HepG2 (cell line): ENCODE measurements at regions not wholly inside any gene's neighbourhood (a gene's known extent, or its start where the extent isn't known, plus 50 kb on each side); places are given as distances from the start of the nearest gene placed in this dataset.

Source experiments
- ATAC-seq: fragments of 200-7000 bp; cut with Tn5 transposase; 3 replicates; pipeline ENCODE4 v1.9.1; 2020; ENCODE audit warnings: mild to moderate bottlenecking, moderate library complexity
- BruUV-seq: library from RNA; stranded (reverse); fragments of 400-500 nt; replicated peaks from 2 replicates; lab custom pipeline; 2021; lab: Mats Ljungman, UMichigan
- CTCF ChIA-PET: fragments of 300-600 bp; formaldehyde crosslinking; extraction: SDS; loops from one replicate; lab custom pipeline; 2021; ENCODE audit warnings: low total read pairs, inconsistent platforms, low intra/inter-chr PET ratio; lab: Yijun Ruan, JAX
- POLR2A ChIA-PET: fragments of 350-600 bp; sonication (Branson Sonifier 250); formaldehyde crosslinking; loops from one replicate; lab custom pipeline; 2020; ENCODE audit warnings: antibody characterized with exemption, inconsistent platforms; lab: Yijun Ruan, JAX
- DNase-seq: peaks from one replicate; pipeline ENCODE4 v3.0.0-alpha.2; 2015; ENCODE audit warnings: low spot score
- FAIRE-seq: peaks from 3 replicates; lab custom pipeline; 2011; peaks lifted over from hg19 to GRCh38; lab: Jason Lieb, UNC
- H2AFZ ChIP-seq: one replicate; pipeline ENCODE4 v1.6.1; 2011; ENCODE audit warnings: low read length, inconsistent platforms
- H3K27ac ChIP-seq: fragments of 300-600 bp; 3 replicates; pipeline ENCODE4 v1.8.0; 2011; ENCODE audit warnings: mixed run types, mild to moderate bottlenecking, mixed read lengths, low read length, inconsistent platforms; ENCODE audit not compliant: insufficient read depth; ENCODE audit errors: extremely low read length
- H3K27me3 ChIP-seq, 2 experiments: fragments of 200-600 bp in 1 of 2; 2 replicates in 1 of 2; 3 replicates in 1 of 2; pipeline versions ENCODE4 v1.6.0 to v1.8.0; 2011; ENCODE audit warnings: low read length in 2 of 2, mild to moderate bottlenecking in 2 of 2, moderate library complexity in 2 of 2, inconsistent platforms in 1 of 2; ENCODE audit not compliant: insufficient read depth in 2 of 2, control insufficient read depth in 1 of 2
- H3K36me3 ChIP-seq, 2 experiments: fragments of 200-600 bp in 1 of 2; replicated peaks in 1 of 2; 2 replicates in 1 of 2; 3 replicates in 1 of 2; pipeline versions ENCODE4 v1.5.1 to v1.8.0; 2011; ENCODE audit warnings: low read length in 2 of 2, inconsistent platforms in 1 of 2; ENCODE audit not compliant: insufficient read depth in 2 of 2, control insufficient read depth in 1 of 2
- H3K4me1 ChIP-seq: 2 replicates; pipeline ENCODE4 v1.5.1; 2012; ENCODE audit warnings: low read length, inconsistent platforms; ENCODE audit not compliant: insufficient read depth
- H3K4me2 ChIP-seq: 2 replicates; pipeline ENCODE4 v1.6.0; 2011; ENCODE audit warnings: low read depth, low read length, inconsistent platforms
- H3K4me3 ChIP-seq, 3 experiments: fragments of 200-600 bp in 1 of 3; sonication (generic), shearing (Covaris generic) in 1 of 3; replicated peaks in 1 of 3; 2 replicates each; pipeline ENCODE4 v1.5.1; 2011 to 2016; ENCODE audit warnings: low read length in 3 of 3, inconsistent platforms in 2 of 3, low read depth in 2 of 3, mild to moderate bottlenecking in 2 of 3, control low read depth in 1 of 3, mixed read lengths in 1 of 3; ENCODE audit not compliant: insufficient read depth in 1 of 3
- H3K79me2 ChIP-seq: one replicate; pipeline ENCODE4 v1.6.1; 2011; ENCODE audit warnings: low read length, inconsistent platforms; ENCODE audit not compliant: insufficient read depth
- H3K9ac ChIP-seq: 2 replicates; pipeline ENCODE4 v1.6.0; 2011; ENCODE audit warnings: mild to moderate bottlenecking, low read depth, low read length, inconsistent platforms; ENCODE audit not compliant: insufficient read depth
- H3K9me3 ChIP-seq: 2 replicates; pipeline ENCODE4 v1.5.1; 2012; ENCODE audit warnings: mild to moderate bottlenecking, low read length
- H4K20me1 ChIP-seq: 2 replicates; pipeline ENCODE4 v1.6.0; 2011; ENCODE audit warnings: inconsistent platforms, mild to moderate bottlenecking, low read length, moderate library complexity; ENCODE audit not compliant: insufficient read depth
- CBX5 ChIP-seq: sonication (generic); formaldehyde crosslinking; IDR thresholded peaks from 2 replicates; pipeline ENCODE4 v1.4.0; 2020; ENCODE audit warnings: missing genetic modification reagents, borderline replicate concordance
- EED ChIP-seq: sonication (generic); formaldehyde crosslinking; IDR thresholded peaks from 2 replicates; pipeline ENCODE4 v1.5.0; 2020; ENCODE audit warnings: mild to moderate bottlenecking, missing genetic modification reagents
- HINFP ChIP-seq: sonication (generic); formaldehyde crosslinking; IDR thresholded peaks from 2 replicates; pipeline ENCODE4 v1.4.0; 2020; ENCODE audit warnings: low read depth, mild to moderate bottlenecking, missing genetic modification reagents
- HNF4A ChIP-seq: sonication (generic); formaldehyde crosslinking; IDR thresholded peaks from 2 replicates; pipeline ENCODE4 v1.4.0; 2020; ENCODE audit warnings: missing genetic modification reagents
- HOXA5 ChIP-seq: sonication (generic); formaldehyde crosslinking; IDR thresholded peaks from 2 replicates; pipeline ENCODE4 v1.4.0; 2020; ENCODE audit warnings: missing genetic modification reagents
- KDM3A ChIP-seq: IDR thresholded peaks from 2 replicates; pipeline ENCODE4 v1.6.1; 2018; ENCODE audit warnings: low read depth, missing compliant biosample characterization
- NCOA1 ChIP-seq: sonication (generic); formaldehyde crosslinking; IDR thresholded peaks from 2 replicates; pipeline ENCODE4 v1.9.0; 2021; ENCODE audit warnings: missing genetic modification reagents
- NCOA5 ChIP-seq: sonication (generic); formaldehyde crosslinking; IDR thresholded peaks from 2 replicates; pipeline ENCODE4 v1.4.0; 2020; ENCODE audit warnings: missing genetic modification reagents
- ONECUT2 ChIP-seq: sonication (generic); formaldehyde crosslinking; IDR thresholded peaks from 2 replicates; pipeline ENCODE4 v1.4.0; 2020; ENCODE audit warnings: missing genetic modification reagents
- POGK ChIP-seq: sonication (generic); formaldehyde crosslinking; conservative IDR thresholded peaks from 2 replicates; pipeline ENCODE4 v1.8.0; 2022; ENCODE audit warnings: mild to moderate bottlenecking, moderate library complexity, missing genetic modification reagents
- SMARCE1 ChIP-seq: fragments of 450-650 bp; IDR thresholded peaks from 2 replicates; pipeline ENCODE4 v1.6.1; 2017; ENCODE audit warnings: borderline replicate concordance
- ZBTB49 ChIP-seq: sonication (generic); formaldehyde crosslinking; IDR thresholded peaks from 2 replicates; pipeline ENCODE4 v1.4.0; 2020; ENCODE audit warnings: missing genetic modification reagents, borderline replicate concordance
- ZNF282 ChIP-seq: fragments of 450-650 bp; IDR thresholded peaks from 2 replicates; pipeline ENCODE4 v1.6.1; 2018; ENCODE audit not compliant: partially characterized antibody
- WGBS: methylation state at CpG from one replicate; pipeline ENCODE4 v1.1.6; 2017; ENCODE audit warnings: low lambda C conversion rate; 5-methylcytosine and 5-hydroxymethylcytosine counted together
- in situ Hi-C: cut with HindIII; loops from 2 replicates; pipeline ENCODE4 v1.10.0; 2017; ENCODE audit warnings: low pct_unique_long_range_greater_than_20kb; ENCODE audit not compliant: extremely low pct_ligation_motif_present
- intact Hi-C: fragments of 100-400 bp; cut with micrococcal nuclease; formaldehyde crosslinking; loops from one replicate; pipeline ENCODE4 v1.10.0; 2022; ENCODE audit not compliant: unreplicated experiment

- POLR2A ChIA-PET: no interaction called here
- no peak overlapping the region for H3K27ac ChIP-seq
Measured at GRCh38 chr1:78297836-78298235, 192.9 kb upstream of the PTGFR start.

More at GRCh38 chr1:78297836-78298235, 192.9 kb upstream of the PTGFR start:
- no peaks in the 10 kb centered on the region for H3K27me3 ChIP-seq
- no peak overlapping the region for H3K4me3 ChIP-seq
- no peak for FAIRE-seq
- no peak for DNase-seq
- H3K4me1 ChIP-seq: no peaks in the 10 kb centered on the region
- no peak overlapping the region for H3K4me2 ChIP-seq
- CTCF ChIA-PET: no interaction called here
- H2AFZ ChIP-seq: no peak overlapping the region
- TF ChIP-seq ZNF282: no peak
- no peak for TF ChIP-seq POGK
- no peak for TF ChIP-seq ONECUT2
- no peak for TF ChIP-seq HNF4A
- no peak for TF ChIP-seq HOXA5 (CRISPR knock-in tag)
- TF ChIP-seq SMARCE1: no peak
- no peak for TF ChIP-seq HINFP (CRISPR knock-in tag)
- no peak for TF ChIP-seq CBX5 (CRISPR knock-in tag)
- no peak for TF ChIP-seq KDM3A (CRISPR knock-in tag)
- no peak for TF ChIP-seq ZBTB49 (CRISPR knock-in tag)
- no peak for TF ChIP-seq EED (CRISPR knock-in tag)
- TF ChIP-seq NCOA5 (CRISPR knock-in tag): no peak
- no peak for TF ChIP-seq NCOA1 (CRISPR knock-in tag)
- TF ChIP-seq, all 625 proteins: peak for 0
- H3K9ac ChIP-seq: no peak overlapping the region
- 48% methylated on average over 4 of the region's 4 CpGs for WGBS
- in situ Hi-C loops (no loop called here), intact Hi-C loops (no loop called here)
- no peak for ATAC-seq
- no TSS peak for BruUV-seq
- no peaks in the 10 kb centered on the region for H4K20me1 ChIP-seq
- no peaks in the 10 kb centered on the region for H3K36me3 ChIP-seq
- H3K79me2 ChIP-seq: no peaks in the 10 kb centered on the region
- H3K9me3 ChIP-seq: no peaks in the 10 kb centered on the region
